Stimulated activated CD8-positive, alpha-beta memory T cell treated with anti-CD3 and anti-CD28 coated beads, Interleukin-4, amount 100 ng/mL, for 4 hours (primary cell): ENCODE measurements at regions not wholly inside any gene's neighbourhood (a gene's known extent, or its start where the extent isn't known, plus 50 kb on each side); places are given as distances from the start of the nearest gene placed in this dataset.
"Not testable (repeated sequence)": the region's sequence is repeated elsewhere in the genome, so short reads cannot be mapped to it uniquely, and the experiment has no call there.

ENCODE experiments used
- DNase-seq, 2 donors: peaks; one replicate each; pipeline ENCODE4 v3.0.0-alpha.2; 2020; ENCODE audit warnings: low read depth in 2 of 2, low spot score in 1 of 2

DNA sequence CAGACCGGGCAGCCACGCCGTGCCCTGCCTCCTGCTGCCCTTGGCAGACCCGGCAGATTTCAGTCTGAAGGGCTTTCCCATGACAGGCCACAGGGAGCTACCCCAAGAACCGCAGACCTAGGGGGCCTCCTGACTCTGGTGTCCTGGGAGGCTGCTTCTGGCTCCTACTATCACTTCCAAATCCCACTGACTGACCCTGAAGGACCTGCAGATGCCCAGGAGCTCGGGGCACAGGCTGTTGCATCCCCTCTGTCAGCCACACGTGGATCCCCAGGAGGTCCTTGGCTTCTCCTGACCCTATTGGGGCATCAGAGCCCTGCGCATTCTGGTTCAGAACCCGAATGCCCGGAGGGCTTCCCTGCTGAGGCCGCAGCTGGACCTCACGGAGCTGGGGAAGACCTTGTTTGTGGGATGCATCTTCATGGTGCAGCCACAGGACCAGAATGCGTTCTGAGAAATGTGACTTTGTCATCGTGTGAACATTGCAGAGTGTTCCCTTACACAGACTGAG is 81.3 kb upstream of the IRX4 start:
- no peak for DNase-seq

DNA sequence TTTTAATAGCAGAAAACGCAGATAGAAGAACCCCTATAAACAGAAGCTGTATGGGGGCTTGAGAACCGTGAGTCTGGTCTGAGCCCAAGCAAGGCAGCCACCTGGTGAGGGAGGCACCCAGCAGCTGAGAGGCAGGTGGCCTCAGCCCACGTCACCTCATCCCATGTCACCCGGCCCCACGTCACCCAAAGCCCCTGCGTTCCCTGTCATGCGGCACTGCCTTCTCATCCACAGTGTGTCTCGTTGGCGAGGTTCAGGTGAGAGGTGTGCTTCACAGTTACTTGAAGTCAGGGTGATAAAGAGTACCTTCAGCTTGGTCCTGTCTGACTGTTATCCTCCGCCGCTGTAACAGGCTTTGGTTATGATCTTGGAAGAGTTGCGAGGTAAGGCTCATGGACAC is 80.6 kb upstream of the IRX4 start:
- no peak for DNase-seq

- DNase-seq = no peak
Observed at GRCh38 chr5:1962619-1963355, 80.1 kb upstream of the IRX4 start.

DNA sequence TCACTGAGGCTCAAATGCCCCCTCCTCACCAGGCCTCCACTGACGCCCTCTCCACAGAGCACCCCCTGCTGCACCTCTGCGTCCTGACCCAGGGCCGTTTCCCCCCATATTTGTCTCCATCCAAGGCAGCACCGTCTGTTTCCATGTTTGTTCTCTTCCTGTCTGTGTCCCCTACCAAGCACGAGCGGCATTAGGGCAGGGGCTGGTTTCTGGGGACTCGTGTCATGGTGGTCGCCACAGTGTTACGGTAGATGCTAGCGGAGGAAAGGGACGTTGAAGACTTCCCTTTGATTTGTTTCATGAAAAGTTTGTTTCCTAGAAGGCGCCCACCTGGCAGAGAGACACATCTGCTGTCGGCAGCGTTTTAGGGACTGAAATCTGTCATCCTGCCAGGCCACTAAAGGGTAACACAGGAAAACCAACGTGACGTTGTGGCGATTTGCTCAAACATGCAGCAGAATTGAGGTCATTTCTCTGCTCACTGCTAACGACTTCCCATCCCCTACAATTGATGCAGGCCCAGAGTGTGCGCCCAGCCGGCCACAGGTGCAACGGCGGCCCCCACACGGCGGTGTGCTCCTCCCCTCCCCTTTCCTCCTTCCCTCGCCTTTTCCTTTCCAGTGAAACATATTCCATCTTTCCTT is 79.3 kb upstream of the IRX4 start:
- DNase-seq = no peak

DNA sequence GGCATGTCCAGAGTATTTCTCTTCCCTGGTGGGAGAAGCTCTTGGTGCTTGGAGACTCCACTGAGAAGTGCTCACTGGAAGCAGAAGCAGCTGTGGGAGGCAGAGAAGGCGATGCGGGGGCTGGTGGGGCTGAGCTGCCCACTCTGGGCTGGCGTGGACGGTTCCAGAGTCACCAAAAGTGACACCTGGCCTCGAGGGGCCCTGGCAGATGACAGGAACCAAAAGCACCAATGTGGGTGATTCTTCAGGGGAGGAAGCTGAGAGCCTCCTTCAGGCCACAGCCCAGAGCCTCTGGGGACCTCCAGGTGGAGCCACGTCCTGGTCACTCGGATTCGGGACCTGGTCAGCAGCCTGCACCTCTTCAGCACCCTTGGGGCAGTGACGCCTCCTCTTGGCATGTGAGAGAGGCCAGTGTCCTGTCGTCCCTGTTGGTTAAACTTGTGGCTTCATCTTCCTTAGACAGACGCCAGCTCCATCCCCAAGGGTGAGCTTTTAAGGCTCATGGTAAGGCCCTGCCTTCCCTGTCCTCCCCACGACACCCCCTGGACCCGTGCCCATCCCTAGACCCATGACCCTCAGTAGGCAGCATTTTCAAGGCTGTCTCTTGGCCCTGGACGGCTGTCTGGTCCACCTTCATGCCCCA is 78.7 kb upstream of the IRX4 start:
- DNase-seq = no peak

DNA sequence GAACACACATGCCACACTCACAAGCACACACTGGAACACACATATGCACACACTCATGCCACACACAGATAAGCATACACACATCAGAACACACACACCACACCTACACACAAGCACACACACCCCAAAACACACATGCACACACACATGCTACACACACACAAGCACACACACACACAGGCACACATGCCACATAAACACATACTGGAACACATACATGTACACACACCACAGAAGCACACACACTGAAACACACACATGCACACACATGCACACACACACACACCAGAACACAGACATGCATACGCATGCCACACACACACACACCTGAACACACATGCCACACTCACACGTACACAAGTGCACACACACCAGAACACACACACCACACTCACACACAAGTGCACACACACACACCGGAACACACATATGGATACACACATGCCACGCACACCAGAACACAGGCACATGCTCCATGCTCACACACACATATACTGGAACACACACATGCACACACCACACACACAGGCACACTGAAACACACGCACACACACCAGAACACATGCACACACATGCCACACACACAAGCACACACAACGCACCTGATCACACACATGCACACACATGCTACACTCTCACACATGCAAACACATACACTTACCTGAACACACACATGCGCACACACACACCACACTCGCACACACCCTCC is 78.0 kb upstream of the IRX4 start:
- no peak for DNase-seq

DNA sequence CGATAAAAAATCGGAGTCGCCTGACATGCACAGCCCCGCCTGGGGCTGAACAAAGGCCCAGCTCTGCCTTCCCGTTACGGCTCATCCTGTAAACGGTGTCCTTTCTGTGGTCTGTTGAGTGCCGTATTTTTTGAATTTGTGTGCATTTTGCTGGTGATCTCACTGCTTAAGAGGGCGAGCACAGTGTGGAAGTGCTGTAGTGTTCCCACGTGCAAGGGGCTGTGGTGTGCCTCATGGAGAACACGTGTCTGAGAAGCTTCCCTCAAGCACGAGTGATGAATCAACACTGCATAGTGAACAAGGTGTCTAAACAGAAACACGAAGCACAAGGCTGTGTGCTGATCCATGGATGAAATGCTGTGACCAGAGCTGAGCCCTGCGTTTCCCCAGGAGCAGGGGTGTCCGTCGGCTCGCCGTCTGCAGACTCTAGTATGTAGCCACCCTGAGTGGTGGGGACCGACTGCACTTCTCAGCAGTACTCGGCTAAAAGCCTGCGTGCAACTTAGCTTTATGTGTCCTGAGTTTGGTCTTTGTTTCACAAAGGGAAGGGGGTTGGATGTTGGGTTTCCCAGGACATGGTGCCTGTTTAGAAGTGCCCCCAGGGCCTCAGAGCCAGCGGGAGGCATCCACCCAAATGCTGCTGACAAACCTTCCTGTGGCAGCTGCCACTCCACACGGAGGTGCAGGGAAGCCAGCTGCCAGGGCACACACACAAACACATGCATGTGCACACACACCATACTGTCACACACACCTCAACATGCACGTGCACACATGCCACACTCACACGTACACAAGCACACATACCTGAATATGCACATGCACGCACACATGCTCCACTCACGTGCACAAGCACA is 77.2 kb upstream of the IRX4 start:
- no peak for DNase-seq

- DNase-seq = no peak
Observed at GRCh38 chr5:1959231-1959630, 76.5 kb upstream of the IRX4 start.

DNA sequence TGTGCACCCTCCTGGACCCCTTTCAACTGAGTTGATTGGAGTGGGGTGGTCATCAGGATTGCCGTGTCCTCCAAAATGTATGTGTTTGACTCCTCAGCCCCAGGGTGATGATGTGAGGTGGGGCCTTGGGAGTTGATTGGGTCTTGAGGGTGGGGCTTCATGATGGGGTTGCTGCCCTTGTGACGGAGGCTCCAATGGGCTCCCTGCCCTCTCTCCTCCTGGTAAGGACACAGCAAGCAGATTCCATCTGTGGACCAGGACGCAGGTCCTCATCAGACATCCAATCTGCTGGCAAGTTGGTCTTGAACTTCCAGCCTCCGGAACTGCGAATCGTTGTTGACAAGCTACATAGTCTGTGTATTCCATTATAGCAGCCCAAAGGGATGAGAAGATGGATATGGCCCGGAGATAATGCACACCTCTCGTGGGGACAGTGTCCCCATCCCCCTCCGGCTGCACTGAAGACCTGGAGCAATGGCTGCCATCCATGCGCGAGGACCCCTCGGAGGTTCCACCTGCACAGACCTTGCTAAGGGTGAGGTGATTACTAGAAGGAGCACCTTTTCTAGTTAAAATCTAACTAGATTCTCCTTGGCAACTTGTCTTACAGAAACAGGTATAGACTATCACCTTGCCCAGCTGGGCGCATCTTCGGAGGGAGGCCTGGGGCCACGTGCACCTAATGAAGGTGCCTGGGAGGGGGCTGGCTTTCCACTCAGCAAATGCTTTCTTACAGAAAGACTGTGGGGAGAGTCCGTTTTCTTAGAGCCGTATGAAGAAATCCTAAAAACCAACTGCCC is 75.7 kb upstream of the IRX4 start:
- DNase-seq = no peak

- DNase-seq = no peak
Observed at GRCh38 chr5:1955586-1955985, 72.9 kb upstream of the IRX4 start.

DNA sequence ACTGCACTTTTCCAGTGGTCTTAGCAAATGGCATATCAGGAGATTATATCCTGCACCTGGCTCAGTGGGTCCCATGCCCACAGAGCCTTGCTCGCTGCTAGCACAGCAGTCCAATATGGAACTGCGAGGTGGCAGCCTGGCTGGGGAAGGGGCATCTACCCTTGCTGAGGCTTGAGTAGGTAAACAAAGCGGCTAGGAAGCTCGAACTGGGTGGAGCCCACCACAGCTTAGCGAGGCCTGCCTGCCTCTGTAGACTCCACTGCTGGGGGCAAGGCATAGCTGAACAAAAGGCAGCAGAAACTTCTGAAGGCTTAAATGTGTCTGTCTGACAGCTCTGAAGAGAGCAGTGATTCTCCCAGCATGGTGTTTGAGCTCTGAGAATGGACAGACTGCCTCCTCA is 71.0 kb upstream of the IRX4 start:
- not testable (repeated sequence) for DNase-seq

DNA sequence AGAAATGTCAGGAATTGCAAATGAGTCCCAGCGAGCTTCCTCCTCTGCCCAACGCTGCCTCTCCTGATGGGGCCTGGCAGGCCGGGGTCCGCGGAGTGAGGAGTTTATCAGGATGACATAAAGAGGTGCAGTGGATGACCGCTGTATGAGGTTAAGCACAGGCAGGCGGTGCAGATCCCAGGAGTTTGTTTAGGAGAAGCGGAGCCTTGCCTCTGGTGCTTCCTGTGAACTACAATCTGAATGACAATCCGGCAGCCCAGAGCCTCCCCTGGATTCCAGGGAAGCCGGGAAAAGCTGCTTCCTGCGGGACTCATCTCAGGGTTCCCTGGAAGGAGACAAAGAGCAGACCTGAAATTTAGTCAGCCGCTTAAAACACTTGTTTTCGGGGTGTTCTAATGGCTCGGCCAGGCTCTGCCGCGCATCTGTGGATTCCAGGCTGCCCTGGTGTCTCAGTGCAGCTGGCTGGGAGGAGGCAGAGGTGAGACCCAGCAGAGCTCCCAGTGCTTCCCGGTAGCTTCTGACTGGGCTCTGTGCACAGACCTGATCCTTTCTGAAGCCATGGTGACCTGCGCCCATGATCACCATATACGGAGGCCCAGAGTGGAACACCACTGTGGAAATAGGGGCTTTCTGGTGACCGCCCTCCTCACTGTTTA is 69.8 kb upstream of the IRX4 start:
- no peak for DNase-seq

DNA sequence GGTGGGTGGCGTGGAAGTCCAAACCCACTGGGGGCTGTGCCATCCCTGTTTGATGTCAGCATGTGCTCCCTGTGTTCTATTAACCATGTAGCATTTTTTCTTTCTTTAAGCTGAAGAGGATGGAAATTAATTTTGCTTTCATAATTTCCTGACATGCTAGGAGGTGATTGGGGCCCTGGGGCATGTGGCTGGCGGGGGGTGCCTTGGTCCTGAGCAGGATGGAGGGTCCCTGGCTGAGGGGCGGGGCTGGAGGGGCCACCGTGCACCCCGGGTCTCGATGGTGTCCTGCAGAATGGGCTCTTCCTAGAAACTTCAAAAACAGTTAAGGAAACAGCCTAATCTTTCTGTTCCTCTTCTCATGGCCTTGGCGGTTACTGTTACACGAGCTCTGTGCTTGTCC is 69.3 kb upstream of the IRX4 start:
- no peak for DNase-seq

- no peak for DNase-seq
Observed at GRCh38 chr5:1951165-1951816, 68.6 kb upstream of the IRX4 start.

- DNase-seq = no peak
Observed at GRCh38 chr5:1950708-1951103, 68.0 kb upstream of the IRX4 start.

- DNase-seq = no peak
Observed at GRCh38 chr5:1950096-1950707, 67.5 kb upstream of the IRX4 start.

DNA sequence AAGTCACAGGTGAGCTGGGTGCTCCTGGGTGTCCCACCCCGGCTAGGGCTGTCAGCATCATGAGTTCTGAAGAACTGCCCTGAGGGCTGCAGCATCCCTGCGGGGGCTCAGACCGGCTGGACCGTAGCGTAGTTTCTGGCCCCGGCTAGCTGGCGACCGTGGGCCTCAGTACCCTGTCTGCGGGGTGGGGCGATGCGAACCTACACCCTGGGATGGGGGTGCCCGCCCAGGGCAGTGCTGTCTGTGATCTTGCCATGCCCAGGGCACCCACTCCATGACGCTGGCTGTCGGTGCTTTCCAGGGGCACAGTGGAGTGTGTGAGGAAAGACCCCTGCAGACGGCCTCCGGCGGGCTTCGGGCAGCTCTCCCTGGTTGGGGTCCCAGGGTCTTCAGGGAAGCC is 66.5 kb upstream of the IRX4 start:
- DNase-seq = no peak

DNA sequence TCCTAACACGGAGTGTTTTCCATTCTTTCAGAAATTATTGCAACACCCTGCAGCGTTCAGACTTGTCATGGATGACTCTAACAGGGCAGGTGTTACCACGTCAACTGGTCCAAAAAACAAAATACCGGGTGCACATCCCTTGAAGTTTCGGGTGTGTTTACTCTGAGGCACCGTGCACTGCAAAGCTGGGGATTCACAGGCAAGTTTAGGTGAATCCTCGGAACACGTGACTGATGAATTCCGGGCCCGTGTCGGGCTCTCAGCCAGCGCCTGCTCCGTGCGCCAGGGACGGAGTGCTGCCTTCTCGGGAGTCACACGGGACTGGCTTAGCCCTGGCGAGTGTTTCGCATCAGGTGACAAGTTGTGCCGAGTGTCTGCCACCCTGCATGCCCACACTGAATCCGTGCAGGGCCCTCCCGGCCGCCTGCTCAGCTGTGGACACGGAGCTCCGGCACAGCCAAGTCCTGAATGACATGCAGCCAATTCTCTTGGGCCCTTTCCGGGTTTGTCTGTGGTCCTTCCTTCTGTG is 66.0 kb upstream of the IRX4 start:
- no peak for DNase-seq
